ENCODE measurements at regions not wholly inside any gene's neighbourhood (a gene's known extent, or its start where the extent isn't known, plus 50 kb on each side); places are given as distances from the start of the nearest gene placed in this dataset.

DNA sequence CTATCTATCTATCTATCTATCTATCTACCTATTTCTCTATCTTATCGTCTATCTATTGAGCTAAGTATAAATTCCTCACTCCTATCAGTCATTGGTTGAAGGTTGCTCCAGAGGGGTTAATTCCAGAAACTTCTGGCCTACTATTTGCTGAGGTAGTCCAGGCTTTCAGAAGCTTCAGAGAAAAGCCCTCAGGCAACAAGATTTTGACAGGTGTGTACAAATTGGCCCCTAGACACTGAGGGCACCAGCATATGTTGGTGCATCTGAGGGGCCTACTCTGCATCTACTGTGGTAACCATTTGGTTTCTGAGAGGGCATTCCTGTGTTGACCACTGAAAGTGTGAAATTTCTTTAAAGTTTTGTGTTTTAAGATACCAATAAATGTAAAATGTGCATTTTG, 265.2 kb upstream of the B3GALT2 start:
- Histone ChIP-seq H3K4me2 (ENCODE audit: insufficient read depth, low read length) (no peak overlapping the region), H3K27me3 (ENCODE audit: control insufficient read depth in 2 of 2, insufficient read depth in 2 of 2, low read length in 2 of 2) (no peaks in the 10 kb centered on the region), H3K9me1 (replicated peaks; ENCODE audit: control insufficient read depth, extremely low read depth, insufficient read depth, low read length) (no peaks in the 10 kb centered on the region), H3K4me3 (replicated peaks in 1 of 3; ENCODE audit: insufficient read depth in 1 of 3, low read depth in 1 of 3, low read length in 3 of 3) (no peak overlapping the region), H4K20me1 (replicated peaks; ENCODE audit: control insufficient read depth, extremely low read depth, insufficient read depth, low read length) (no peaks in the 10 kb centered on the region), H3K27ac (ENCODE audit: insufficient read depth, low read depth, low read length) (no peak overlapping the region), H3K36me3 (ENCODE audit: control insufficient read depth in 2 of 2, extremely low read depth in 1 of 2, insufficient read depth in 2 of 2, low read length in 2 of 2) (no peaks in the 10 kb centered on the region), H2AFZ (ENCODE audit: low read depth, low read length) (no peak overlapping the region), H3K9me3 (replicated peaks; ENCODE audit: control insufficient read depth, insufficient read depth, low read length) (no peaks in the 10 kb centered on the region), H3K4me1 (ENCODE audit: control insufficient read depth, extremely low read depth, insufficient read depth, low read length) (no peaks in the 10 kb centered on the region), H3K79me2 (ENCODE audit: control insufficient read depth, insufficient read depth, low read length) (no peaks in the 10 kb centered on the region), H3K9ac (replicated peaks; ENCODE audit: extremely low read depth, insufficient read depth, low read length) (no peak overlapping the region)
- POLR2A ChIA-PET = no interaction called here
- no TSS peak for BruUV-seq (replicated peaks)
- dilution Hi-C loops (cut with MboI; ENCODE audit: extremely low pct_ligation_motif_present, low sequenced_read_pairs) (no loop called here), intact Hi-C loops (cut with micrococcal nuclease) (no loop called here)
- no peak for FAIRE-seq
- CTCF ChIA-PET = no interaction called here
- TF ChIP-seq FOS (IDR thresholded peaks at IDR 0.05; ENCODE audit: borderline replicate concordance, insufficient read depth, low read length) = no peak
- no peak for TF ChIP-seq POLR2A (IDR thresholded peaks at IDR 0.05; ENCODE audit: low read depth, low read length)
- no peak for TF ChIP-seq GATA2 (IDR thresholded peaks at IDR 0.05; ENCODE audit: insufficient read depth, insufficient read length, low read depth, low read length)
- TF ChIP-seq, protein P1, sequence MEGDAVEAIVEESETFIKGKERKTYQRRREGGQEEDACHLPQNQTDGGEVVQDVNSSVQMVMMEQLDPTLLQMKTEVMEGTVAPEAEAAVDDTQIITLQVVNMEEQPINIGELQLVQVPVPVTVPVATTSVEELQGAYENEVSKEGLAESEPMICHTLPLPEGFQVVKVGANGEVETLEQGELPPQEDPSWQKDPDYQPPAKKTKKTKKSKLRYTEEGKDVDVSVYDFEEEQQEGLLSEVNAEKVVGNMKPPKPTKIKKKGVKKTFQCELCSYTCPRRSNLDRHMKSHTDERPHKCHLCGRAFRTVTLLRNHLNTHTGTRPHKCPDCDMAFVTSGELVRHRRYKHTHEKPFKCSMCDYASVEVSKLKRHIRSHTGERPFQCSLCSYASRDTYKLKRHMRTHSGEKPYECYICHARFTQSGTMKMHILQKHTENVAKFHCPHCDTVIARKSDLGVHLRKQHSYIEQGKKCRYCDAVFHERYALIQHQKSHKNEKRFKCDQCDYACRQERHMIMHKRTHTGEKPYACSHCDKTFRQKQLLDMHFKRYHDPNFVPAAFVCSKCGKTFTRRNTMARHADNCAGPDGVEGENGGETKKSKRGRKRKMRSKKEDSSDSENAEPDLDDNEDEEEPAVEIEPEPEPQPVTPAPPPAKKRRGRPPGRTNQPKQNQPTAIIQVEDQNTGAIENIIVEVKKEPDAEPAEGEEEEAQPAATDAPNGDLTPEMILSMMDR (IDR thresholded peaks at IDR 0.05; ENCODE audit: extremely low read depth in 1 of 2, insufficient read depth in 1 of 2, low read depth in 1 of 2, low read length in 2 of 2) = no peak
- no peak for TF ChIP-seq MYC (IDR thresholded peaks at IDR 0.05; ENCODE audit: low read depth, low read length)
- TF ChIP-seq, protein P2, sequence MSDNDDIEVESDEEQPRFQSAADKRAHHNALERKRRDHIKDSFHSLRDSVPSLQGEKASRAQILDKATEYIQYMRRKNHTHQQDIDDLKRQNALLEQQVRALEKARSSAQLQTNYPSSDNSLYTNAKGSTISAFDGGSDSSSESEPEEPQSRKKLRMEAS (IDR thresholded peaks at IDR 0.05; ENCODE audit: insufficient read depth, insufficient read length) = no peak
- TF ChIP-seq EZH2 (IDR thresholded peaks at IDR 0.05; ENCODE audit: borderline replicate concordance, low read depth, low read length, severe bottlenecking) = no peak
- no peak for DNase-seq (ENCODE audit: low read depth, low spot score)

DNA sequence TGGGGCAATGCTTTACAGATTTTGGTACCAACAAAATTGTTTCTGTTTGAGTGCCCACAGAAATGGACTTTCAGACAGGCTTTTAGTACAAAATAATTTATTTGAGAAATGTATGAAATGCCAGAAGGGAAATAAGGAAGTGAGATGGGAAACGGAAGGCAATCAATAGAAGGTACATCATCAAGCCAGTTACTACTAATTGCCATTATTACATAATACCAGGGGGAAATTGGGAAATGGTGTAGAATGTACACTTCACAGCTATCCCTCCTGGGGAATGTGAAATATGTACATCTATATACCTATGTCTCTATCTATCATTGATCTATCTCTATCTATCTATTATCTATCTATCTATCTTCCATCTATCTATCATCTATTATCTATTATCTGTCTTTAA, 264.6 kb upstream of the B3GALT2 start:
- POLR2A ChIA-PET = no interaction called here
- dilution Hi-C loops (cut with MboI; ENCODE audit: extremely low pct_ligation_motif_present, low sequenced_read_pairs) (no loop called here), intact Hi-C loops (cut with micrococcal nuclease) (no loop called here)

More for the DNA sequence above, 264.6 kb upstream of the B3GALT2 start:
- Histone ChIP-seq H3K36me3 (ENCODE audit: control insufficient read depth in 2 of 2, extremely low read depth in 1 of 2, insufficient read depth in 2 of 2, low read length in 2 of 2) (no peaks in the 10 kb centered on the region), H3K27ac (ENCODE audit: insufficient read depth, low read depth, low read length) (no peak overlapping the region), H3K9ac (replicated peaks; ENCODE audit: extremely low read depth, insufficient read depth, low read length) (no peak overlapping the region), H3K4me3 (replicated peaks in 1 of 3; ENCODE audit: insufficient read depth in 1 of 3, low read depth in 1 of 3, low read length in 3 of 3) (no peak overlapping the region), H3K4me2 (ENCODE audit: insufficient read depth, low read length) (no peak overlapping the region), H3K27me3 (ENCODE audit: control insufficient read depth in 2 of 2, insufficient read depth in 2 of 2, low read length in 2 of 2) (no peaks in the 10 kb centered on the region), H2AFZ (ENCODE audit: low read depth, low read length) (no peak overlapping the region), H3K9me1 (replicated peaks; ENCODE audit: control insufficient read depth, extremely low read depth, insufficient read depth, low read length) (no peaks in the 10 kb centered on the region), H4K20me1 (replicated peaks; ENCODE audit: control insufficient read depth, extremely low read depth, insufficient read depth, low read length) (no peaks in the 10 kb centered on the region), H3K79me2 (ENCODE audit: control insufficient read depth, insufficient read depth, low read length) (no peaks in the 10 kb centered on the region), H3K4me1 (ENCODE audit: control insufficient read depth, extremely low read depth, insufficient read depth, low read length) (no peaks in the 10 kb centered on the region), H3K9me3 (replicated peaks; ENCODE audit: control insufficient read depth, insufficient read depth, low read length) (no peaks in the 10 kb centered on the region)
- no TSS peak for BruUV-seq (replicated peaks)
- TF ChIP-seq GATA2 (IDR thresholded peaks at IDR 0.05; ENCODE audit: insufficient read depth, insufficient read length, low read depth, low read length) = no peak
- FAIRE-seq (no peak), DNase-seq (ENCODE audit: low read depth, low spot score) (no peak)
- CTCF ChIA-PET = no interaction called here
